Cardiac muscle cell (in vitro differentiated cells and primary cell): ENCODE measurements at regions not wholly inside any gene's neighbourhood (a gene's known extent, or its start where the extent isn't known, plus 50 kb on each side); places are given as distances from the start of the nearest gene placed in this dataset.

Experiments
- DNase-seq, 2 donors: peaks; one replicate each; pipeline versions ENCODE4 v3.0.0 to v3.0.0-alpha.2; 2010 to 2017; ENCODE audit warnings: low read depth in 1 of 2, low spot score in 1 of 2
- H3K27ac ChIP-seq: fragments of 200-600 bp; sonication (generic); 2 replicates; pipeline ENCODE4 v1.5.1; 2016
- H3K27me3 ChIP-seq: fragments of 200-600 bp; sonication (generic); 2 replicates; pipeline ENCODE4 v1.6.0; 2016; ENCODE audit warnings: control low read depth
- H3K36me3 ChIP-seq: fragments of 200-600 bp; sonication (generic); 2 replicates; pipeline ENCODE4 v1.5.1; 2016; ENCODE audit warnings: control low read depth
- H3K4me1 ChIP-seq: fragments of 200-600 bp; sonication (generic); 2 replicates; pipeline ENCODE4 v1.8.1; 2017; ENCODE audit warnings: low read depth, mild to moderate bottlenecking, mixed run types
- H3K4me3 ChIP-seq: fragments of 200-600 bp; sonication (generic); 2 replicates; pipeline ENCODE4 v1.5.1; 2016; ENCODE audit warnings: mild to moderate bottlenecking
- H3K9me3 ChIP-seq: fragments of 200-600 bp; sonication (generic); 2 replicates; pipeline ENCODE4 v1.5.1; 2017; ENCODE audit warnings: low read depth, mild to moderate bottlenecking, control low read depth
- TF ChIP-seq, protein P1 (sequence below): IDR thresholded peaks from 2 replicates; pipeline ENCODE4 v1.5.1; 2012; ENCODE audit warnings: low read depth, mild to moderate bottlenecking, low read length

DNA sequence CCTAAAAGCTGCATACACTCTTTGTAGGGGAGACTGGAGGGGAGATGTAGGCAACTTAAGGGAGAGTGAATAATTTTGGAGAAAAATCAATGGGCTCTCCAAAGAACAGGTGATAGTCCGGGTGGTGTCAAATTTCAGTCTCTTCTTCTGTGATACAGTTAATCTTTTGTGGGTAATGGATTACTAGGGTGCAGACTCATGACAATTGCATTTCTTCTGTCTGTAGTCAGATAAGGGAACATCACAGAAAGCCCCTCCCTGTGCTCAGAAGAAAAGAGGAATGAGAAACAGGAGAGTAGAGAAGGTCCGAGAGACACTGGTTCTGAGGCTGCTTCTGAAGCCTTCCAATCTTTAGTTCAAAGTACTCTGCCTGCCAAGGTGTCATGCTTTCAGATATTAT, 1140.7 kb upstream of the LRRN3 start:
- Histone ChIP-seq H3K9me3 (no peaks in the 10 kb centered on the region), H3K4me1 (no peaks in the 10 kb centered on the region), H3K36me3 (no peaks in the 10 kb centered on the region), H3K4me3 (no peak overlapping the region), H3K27me3 (no peaks in the 10 kb centered on the region), H3K27ac (no peak overlapping the region)
- TF ChIP-seq, protein P1, sequence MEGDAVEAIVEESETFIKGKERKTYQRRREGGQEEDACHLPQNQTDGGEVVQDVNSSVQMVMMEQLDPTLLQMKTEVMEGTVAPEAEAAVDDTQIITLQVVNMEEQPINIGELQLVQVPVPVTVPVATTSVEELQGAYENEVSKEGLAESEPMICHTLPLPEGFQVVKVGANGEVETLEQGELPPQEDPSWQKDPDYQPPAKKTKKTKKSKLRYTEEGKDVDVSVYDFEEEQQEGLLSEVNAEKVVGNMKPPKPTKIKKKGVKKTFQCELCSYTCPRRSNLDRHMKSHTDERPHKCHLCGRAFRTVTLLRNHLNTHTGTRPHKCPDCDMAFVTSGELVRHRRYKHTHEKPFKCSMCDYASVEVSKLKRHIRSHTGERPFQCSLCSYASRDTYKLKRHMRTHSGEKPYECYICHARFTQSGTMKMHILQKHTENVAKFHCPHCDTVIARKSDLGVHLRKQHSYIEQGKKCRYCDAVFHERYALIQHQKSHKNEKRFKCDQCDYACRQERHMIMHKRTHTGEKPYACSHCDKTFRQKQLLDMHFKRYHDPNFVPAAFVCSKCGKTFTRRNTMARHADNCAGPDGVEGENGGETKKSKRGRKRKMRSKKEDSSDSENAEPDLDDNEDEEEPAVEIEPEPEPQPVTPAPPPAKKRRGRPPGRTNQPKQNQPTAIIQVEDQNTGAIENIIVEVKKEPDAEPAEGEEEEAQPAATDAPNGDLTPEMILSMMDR = no peak
- DNase-seq = no peak

DNA sequence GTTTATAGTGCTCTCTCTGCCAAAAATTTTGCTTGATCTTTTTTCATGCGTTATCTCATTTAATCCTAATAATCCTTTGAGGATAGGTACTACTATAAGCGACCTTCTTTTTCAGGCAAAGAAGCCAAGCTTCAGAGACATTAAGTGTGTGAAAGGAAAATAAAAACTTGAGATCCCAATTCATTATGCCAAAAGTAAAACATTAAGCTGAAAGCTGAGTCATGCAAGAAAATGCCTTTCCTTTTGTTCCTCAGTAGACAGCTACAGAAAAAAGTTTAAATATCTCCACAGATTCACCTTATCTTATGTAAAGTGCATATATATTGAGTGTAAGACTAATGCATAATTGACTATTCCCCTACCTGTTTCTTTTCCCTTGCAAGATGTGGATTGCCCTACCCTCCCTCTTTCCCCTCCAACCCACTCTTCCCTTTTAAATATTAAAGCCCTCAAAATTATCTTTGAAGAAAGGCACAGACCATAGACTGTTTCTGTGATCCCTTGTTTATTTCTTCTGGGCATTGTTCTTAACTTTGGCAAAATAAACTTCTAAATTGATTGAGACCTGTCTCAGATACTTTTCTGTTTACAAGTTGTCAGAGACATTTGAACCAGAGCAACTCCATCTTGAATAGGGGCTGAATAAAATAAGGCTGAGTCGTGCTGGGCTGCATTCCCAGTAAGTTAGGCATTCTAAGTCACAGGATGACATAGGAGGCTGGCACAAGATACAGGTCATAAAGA, 1139.9 kb upstream of the LRRN3 start:
- TF ChIP-seq, protein P1 = no peak
- no peaks in the 10 kb centered on the region for H3K36me3 ChIP-seq
- no peak for DNase-seq
- H3K27me3 ChIP-seq = no peaks in the 10 kb centered on the region
- no peaks in the 10 kb centered on the region for H3K9me3 ChIP-seq
- no peaks in the 10 kb centered on the region for H3K4me1 ChIP-seq
- no peak overlapping the region for H3K27ac ChIP-seq
- no peak overlapping the region for H3K4me3 ChIP-seq

DNA sequence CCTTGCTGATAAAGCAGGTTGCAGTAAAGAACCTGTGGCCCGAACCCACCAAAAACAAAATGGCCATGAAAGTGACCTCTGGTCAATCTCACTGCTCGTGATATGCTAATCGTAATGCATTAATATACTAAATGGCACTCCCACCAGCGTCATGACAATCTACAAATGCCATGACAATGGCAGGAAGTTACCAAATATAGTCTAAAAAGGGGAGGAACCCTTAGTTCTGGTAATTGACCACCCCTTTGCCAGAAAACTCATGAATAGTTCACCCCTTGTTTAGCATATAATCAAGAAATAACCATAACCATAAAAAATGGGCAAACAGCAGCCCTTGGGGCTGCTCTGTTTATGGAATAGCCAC, 1139.4 kb upstream of the LRRN3 start:
- Histone ChIP-seq H3K36me3 (no peaks in the 10 kb centered on the region), H3K9me3 (no peaks in the 10 kb centered on the region), H3K4me1 (no peaks in the 10 kb centered on the region), H3K27ac (no peak overlapping the region), H3K27me3 (no peaks in the 10 kb centered on the region), H3K4me3 (no peak overlapping the region)
- no peak for DNase-seq
- TF ChIP-seq, protein P1 = no peak

DNA sequence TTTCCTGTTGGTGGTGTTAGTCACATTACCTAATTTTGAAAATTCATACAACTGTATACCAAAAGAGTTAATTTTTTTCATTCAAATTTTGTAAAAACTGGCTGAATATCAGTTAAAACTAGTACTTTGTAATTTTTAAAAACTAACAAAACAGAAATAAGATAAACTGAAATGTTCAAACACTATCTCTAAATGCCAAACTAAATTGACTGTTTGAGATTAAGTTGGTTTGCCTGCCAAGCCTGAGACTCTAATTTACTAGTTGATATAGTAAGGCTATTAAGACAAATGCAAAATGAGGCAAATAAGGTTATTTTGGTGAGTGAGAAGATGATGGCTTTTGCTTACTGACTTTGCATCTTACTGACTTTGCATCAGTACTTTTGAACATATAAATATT, 1134.9 kb upstream of the LRRN3 start:
- Histone ChIP-seq H3K4me3 (no peak overlapping the region), H3K27me3 (no peaks in the 10 kb centered on the region), H3K4me1 (no peaks in the 10 kb centered on the region), H3K9me3 (no peaks in the 10 kb centered on the region), H3K36me3 (no peaks in the 10 kb centered on the region), H3K27ac (no peak overlapping the region)
- DNase-seq = no peak
- TF ChIP-seq, protein P1 = no peak

DNA sequence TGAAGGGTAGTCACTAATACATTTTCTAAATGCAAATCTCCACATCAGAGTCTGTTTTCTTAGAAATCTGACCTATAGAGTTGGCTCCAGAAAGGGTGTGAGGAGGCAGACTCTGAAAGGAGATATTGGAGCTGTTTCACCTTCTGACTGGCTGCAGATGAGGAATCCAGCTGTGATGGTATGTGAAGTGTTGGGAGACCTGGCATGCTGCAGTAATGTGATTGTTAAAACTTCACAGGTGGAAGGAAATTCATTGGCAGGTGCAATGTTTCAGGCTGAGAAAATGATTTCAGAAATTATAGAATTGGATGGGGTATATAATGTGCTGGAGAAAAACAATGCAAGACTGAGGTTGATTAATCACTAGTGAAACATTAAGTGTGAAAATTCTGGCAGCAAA, 1134.0 kb upstream of the LRRN3 start:
- H3K4me1 ChIP-seq = no peaks in the 10 kb centered on the region
- TF ChIP-seq, protein P1 = no peak
- no peaks in the 10 kb centered on the region for H3K9me3 ChIP-seq
- no peak overlapping the region for H3K4me3 ChIP-seq
- no peaks in the 10 kb centered on the region for H3K36me3 ChIP-seq
- no peaks in the 10 kb centered on the region for H3K27me3 ChIP-seq
- no peak for DNase-seq
- no peak overlapping the region for H3K27ac ChIP-seq
